ENCODE measurements at regions not wholly inside any gene's neighbourhood (a gene's known extent, or its start where the extent isn't known, plus 50 kb on each side); places are given as distances from the start of the nearest gene placed in this dataset.

DNA sequence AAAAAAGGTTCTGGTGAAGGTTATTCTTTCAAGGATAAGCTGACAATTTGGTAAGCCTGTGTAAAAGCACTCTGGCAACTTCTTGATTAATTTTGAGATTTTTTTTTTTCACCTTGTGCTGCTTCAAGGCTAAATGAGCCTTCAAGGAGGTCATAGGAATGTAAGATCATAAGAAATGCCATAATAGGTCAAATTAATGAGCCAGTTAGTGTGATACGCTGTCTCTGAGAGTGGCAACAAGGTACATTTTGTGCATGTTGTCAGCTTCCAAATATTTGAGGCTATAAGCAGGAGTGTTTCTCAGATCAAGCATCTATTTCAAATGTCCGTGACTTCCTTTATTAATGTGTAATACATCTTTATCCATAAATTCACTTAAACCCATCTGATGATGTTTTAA, 72.3 kb upstream of the CDH6 start:
- H3K27me3 ChIP-seq (ENCODE audit: insufficient read depth, low read depth) = no peaks in the 10 kb centered on the region
- H3K4me1 ChIP-seq (ENCODE audit: low read depth, poor library complexity, severe bottlenecking) = no peaks in the 10 kb centered on the region
- H2AFZ ChIP-seq (ENCODE audit: low read depth) = no peak overlapping the region
- H3K27ac ChIP-seq = no peak overlapping the region
- H4K20me1 ChIP-seq (ENCODE audit: insufficient read depth) = no peaks in the 10 kb centered on the region
- no peak overlapping the region for H3K9ac ChIP-seq
- TF ChIP-seq, protein P1, sequence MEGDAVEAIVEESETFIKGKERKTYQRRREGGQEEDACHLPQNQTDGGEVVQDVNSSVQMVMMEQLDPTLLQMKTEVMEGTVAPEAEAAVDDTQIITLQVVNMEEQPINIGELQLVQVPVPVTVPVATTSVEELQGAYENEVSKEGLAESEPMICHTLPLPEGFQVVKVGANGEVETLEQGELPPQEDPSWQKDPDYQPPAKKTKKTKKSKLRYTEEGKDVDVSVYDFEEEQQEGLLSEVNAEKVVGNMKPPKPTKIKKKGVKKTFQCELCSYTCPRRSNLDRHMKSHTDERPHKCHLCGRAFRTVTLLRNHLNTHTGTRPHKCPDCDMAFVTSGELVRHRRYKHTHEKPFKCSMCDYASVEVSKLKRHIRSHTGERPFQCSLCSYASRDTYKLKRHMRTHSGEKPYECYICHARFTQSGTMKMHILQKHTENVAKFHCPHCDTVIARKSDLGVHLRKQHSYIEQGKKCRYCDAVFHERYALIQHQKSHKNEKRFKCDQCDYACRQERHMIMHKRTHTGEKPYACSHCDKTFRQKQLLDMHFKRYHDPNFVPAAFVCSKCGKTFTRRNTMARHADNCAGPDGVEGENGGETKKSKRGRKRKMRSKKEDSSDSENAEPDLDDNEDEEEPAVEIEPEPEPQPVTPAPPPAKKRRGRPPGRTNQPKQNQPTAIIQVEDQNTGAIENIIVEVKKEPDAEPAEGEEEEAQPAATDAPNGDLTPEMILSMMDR (conservative IDR thresholded peaks at IDR 0.05; ENCODE audit: low read depth, low read length) = no peak
- H3K79me2 ChIP-seq (ENCODE audit: insufficient read depth, low read depth) = no peaks in the 10 kb centered on the region
- H3K36me3 ChIP-seq (ENCODE audit: insufficient read depth) = no peaks in the 10 kb centered on the region
- H3K4me3 ChIP-seq (IDR thresholded peaks at IDR 0.05; ENCODE audit: insufficient read depth, low read depth, low read length) = no peak overlapping the region
- H3K4me2 ChIP-seq = no peak overlapping the region

DNA sequence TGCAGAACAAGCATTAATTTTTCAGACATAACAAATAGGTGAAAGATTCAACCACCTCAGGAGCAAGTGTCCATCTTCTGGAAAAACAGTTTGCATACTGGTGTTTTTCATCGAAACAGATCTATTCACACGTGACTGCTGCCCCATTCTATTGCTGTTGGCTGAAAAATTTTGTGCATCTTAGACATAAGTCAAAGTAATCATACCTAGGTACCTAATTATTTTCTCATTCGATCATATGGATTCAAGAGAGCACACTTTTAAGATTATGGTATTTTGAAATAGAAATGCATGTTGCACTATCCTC, 72.9 kb upstream of the CDH6 start:
- Histone ChIP-seq H3K4me3 (IDR thresholded peaks at IDR 0.05; ENCODE audit: insufficient read depth, low read depth, low read length) (no peak overlapping the region), H3K4me2 (no peak overlapping the region), H3K36me3 (ENCODE audit: insufficient read depth) (no peaks in the 10 kb centered on the region), H3K27me3 (ENCODE audit: insufficient read depth, low read depth) (no peaks in the 10 kb centered on the region), H3K9ac (no peak overlapping the region), H3K4me1 (ENCODE audit: low read depth, poor library complexity, severe bottlenecking) (no peaks in the 10 kb centered on the region), H3K27ac (no peak overlapping the region), H2AFZ (ENCODE audit: low read depth) (no peak overlapping the region), H3K79me2 (ENCODE audit: insufficient read depth, low read depth) (no peaks in the 10 kb centered on the region), H4K20me1 (ENCODE audit: insufficient read depth) (no peaks in the 10 kb centered on the region)
- TF ChIP-seq, protein P1 (conservative IDR thresholded peaks at IDR 0.05; ENCODE audit: low read depth, low read length) = no peak

DNA sequence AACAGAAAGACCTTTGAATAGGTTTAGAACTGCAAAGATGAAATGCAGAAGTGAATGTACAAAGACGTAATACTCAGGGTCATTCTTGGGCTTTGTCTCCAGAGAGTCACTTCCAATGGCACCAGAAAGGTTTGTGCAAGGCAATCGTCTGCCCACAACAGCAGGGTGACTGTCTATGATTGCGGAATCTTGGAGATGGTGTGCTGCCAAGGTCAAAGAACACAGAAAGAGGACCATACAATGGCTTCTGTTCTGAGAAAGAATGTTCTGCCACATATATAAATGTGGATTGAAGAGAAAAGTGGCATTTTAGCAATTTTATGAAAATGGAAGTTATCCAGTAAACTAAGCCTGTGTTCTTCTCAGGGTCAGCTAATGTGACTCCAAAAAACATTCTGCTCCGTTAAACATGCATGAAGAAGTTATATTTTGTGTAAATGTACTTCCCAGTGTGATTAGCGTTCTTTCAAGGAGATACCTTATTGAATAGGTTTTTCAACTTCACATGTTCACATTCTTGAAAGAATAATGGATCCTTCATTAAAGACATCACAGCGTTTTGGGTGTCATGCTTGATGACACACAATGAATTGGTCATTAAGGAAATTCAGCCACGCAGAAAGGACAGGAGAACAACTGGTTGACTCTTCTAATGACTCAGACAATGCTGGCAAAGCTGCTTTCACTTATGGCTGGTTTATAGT, 73.4 kb upstream of the CDH6 start:
- Histone ChIP-seq H3K79me2 (ENCODE audit: insufficient read depth, low read depth) (no peaks in the 10 kb centered on the region), H3K36me3 (ENCODE audit: insufficient read depth) (no peaks in the 10 kb centered on the region), H4K20me1 (ENCODE audit: insufficient read depth) (no peaks in the 10 kb centered on the region), H2AFZ (ENCODE audit: low read depth) (no peak overlapping the region), H3K4me1 (ENCODE audit: low read depth, poor library complexity, severe bottlenecking) (no peaks in the 10 kb centered on the region), H3K4me3 (IDR thresholded peaks at IDR 0.05; ENCODE audit: insufficient read depth, low read depth, low read length) (no peak overlapping the region), H3K9ac (no peak overlapping the region), H3K27me3 (ENCODE audit: insufficient read depth, low read depth) (no peaks in the 10 kb centered on the region), H3K27ac (no peak overlapping the region), H3K4me2 (no peak overlapping the region)
- TF ChIP-seq, protein P1 (conservative IDR thresholded peaks at IDR 0.05; ENCODE audit: low read depth, low read length) = no peak

DNA sequence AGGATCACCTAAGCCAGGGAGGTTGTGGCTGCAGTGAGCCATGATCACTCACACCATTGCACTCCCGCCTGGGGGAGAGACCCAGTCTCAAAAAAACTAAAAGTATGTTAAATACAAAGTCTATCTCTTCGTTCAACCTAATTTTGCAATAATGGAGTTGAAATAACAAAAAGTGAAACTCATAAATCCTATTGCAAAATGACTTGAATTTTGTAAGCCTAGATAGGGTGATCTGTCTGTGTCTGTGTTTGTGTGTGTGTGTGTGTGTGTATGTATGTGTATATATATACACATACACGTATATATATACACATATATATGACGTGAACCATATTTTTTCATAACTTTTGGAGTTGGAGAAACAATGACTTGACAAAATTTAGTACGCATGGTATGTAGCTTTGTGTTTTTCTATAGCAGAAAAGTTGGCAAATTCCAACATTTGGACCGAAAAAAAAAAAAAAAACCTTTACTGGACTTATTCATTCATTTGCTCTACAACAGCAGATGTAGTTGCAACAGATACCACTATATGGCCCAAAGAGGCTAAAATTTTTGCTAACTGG, 76.9 kb upstream of the CDH6 start:
- H3K4me3 ChIP-seq (IDR thresholded peaks at IDR 0.05; ENCODE audit: insufficient read depth, low read depth, low read length) = no peak overlapping the region
- H3K36me3 ChIP-seq (ENCODE audit: insufficient read depth) = no peaks in the 10 kb centered on the region
- no peaks in the 10 kb centered on the region for H4K20me1 ChIP-seq (ENCODE audit: insufficient read depth)
- no peak overlapping the region for H3K4me2 ChIP-seq
- H3K79me2 ChIP-seq (ENCODE audit: insufficient read depth, low read depth) = no peaks in the 10 kb centered on the region
- H2AFZ ChIP-seq (ENCODE audit: low read depth) = no peak overlapping the region
- no peaks in the 10 kb centered on the region for H3K27me3 ChIP-seq (ENCODE audit: insufficient read depth, low read depth)
- no peak overlapping the region for H3K27ac ChIP-seq
- TF ChIP-seq, protein P1 (conservative IDR thresholded peaks at IDR 0.05; ENCODE audit: low read depth, low read length) = no peak
- H3K4me1 ChIP-seq (ENCODE audit: low read depth, poor library complexity, severe bottlenecking) = no peaks in the 10 kb centered on the region
- H3K9ac ChIP-seq = no peak overlapping the region
